ENCODE measurements at regions not wholly inside any gene's neighbourhood (a gene's known extent, or its start where the extent isn't known, plus 50 kb on each side); places are given as distances from the start of the nearest gene placed in this dataset.

DNA sequence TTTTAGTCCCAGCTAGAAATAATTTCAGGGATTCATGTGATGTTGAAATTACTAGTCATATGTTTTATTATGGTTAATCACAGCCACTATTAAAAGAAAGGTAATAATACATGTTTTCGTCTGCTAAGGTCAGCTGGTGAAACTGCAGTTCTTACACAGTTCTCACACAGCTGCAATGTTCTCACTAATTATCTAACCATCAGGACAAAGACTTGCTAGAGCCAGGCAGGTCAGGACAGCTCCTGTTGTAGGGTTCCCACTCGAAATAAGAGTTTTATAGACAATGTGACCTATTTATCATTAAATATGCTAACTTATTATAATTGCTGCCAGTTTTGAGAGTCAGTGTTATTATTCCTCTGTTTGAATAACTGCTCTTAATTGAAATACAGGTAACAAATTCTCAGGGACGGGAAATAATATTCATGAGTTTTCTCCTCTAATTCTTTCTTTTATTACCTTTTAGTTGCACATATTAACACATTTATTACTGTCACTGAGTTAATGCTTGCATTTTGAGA lies 97.9 kb downstream of the GJA1 start:
- no peak for ATAC-seq
- Histone ChIP-seq H3K27ac (no peak overlapping the region), H3K4me3 (no peak overlapping the region), H3K27me3 (no peaks in the 10 kb centered on the region), H3K9me3 (no peaks in the 10 kb centered on the region), H3K4me1 (no peaks in the 10 kb centered on the region), H3K36me3 (no peaks in the 10 kb centered on the region)
- TF ChIP-seq, protein P1, sequence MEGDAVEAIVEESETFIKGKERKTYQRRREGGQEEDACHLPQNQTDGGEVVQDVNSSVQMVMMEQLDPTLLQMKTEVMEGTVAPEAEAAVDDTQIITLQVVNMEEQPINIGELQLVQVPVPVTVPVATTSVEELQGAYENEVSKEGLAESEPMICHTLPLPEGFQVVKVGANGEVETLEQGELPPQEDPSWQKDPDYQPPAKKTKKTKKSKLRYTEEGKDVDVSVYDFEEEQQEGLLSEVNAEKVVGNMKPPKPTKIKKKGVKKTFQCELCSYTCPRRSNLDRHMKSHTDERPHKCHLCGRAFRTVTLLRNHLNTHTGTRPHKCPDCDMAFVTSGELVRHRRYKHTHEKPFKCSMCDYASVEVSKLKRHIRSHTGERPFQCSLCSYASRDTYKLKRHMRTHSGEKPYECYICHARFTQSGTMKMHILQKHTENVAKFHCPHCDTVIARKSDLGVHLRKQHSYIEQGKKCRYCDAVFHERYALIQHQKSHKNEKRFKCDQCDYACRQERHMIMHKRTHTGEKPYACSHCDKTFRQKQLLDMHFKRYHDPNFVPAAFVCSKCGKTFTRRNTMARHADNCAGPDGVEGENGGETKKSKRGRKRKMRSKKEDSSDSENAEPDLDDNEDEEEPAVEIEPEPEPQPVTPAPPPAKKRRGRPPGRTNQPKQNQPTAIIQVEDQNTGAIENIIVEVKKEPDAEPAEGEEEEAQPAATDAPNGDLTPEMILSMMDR (IDR thresholded peaks at IDR 0.05) = no peak
- intact Hi-C loops (cut with DNase I) = no loop called here
- DNase-seq = no peak

DNA sequence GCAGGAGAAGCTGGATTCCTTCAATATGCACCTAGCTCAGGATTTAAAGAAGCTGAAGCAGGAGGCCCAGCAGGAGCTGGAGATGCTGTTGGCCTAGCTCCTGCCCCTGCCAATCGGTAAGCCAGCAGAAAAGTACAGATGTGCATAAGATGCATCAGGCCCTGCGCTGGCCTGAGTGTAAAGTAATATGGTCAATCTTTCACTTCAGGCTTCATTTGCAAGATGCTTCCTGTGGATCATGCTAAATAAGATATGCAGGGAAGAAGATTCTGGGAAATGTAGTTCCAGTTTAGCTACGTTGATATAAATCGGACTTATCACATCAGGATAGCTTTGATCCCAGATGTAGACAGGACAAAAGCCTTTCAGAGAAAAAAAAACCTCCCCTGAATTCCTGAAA lies 100.3 kb downstream of the GJA1 start:
- no peaks in the 10 kb centered on the region for H3K27me3 ChIP-seq
- intact Hi-C loops (cut with DNase I) = no loop called here
- H3K36me3 ChIP-seq = no peaks in the 10 kb centered on the region
- DNase-seq (no peak), ATAC-seq (no peak)
- H3K27ac ChIP-seq = no peak overlapping the region
- no peaks in the 10 kb centered on the region for H3K4me1 ChIP-seq
- TF ChIP-seq, protein P1 (IDR thresholded peaks at IDR 0.05) = no peak
- H3K9me3 ChIP-seq = no peaks in the 10 kb centered on the region
- H3K4me3 ChIP-seq = no peak overlapping the region

DNA sequence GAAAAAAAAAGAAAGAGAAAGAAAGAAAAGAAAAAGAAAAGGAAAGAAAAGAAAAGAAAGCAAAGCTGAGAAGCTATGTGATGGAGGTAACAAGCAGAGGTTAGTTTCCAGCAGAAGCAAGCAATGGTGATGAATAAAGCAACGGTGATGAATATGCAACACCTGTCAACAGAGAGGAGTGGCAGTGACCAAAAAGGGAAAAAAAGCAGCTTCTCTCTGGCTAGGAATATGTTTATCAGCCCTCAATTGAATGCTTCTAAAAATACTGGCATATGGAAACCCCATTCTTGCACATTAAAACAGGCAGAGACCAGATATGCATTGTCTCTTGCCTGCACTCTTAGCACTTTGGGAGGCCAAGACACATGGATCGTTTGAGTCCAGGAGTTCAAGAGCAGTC lies 100.9 kb downstream of the GJA1 start:
- intact Hi-C loops (cut with DNase I) = no loop called here
- TF ChIP-seq, protein P1 (IDR thresholded peaks at IDR 0.05) = no peak
- H3K36me3 ChIP-seq = no peaks in the 10 kb centered on the region
- H3K4me3 ChIP-seq = no peak overlapping the region
- H3K27ac ChIP-seq = no peak overlapping the region
- DNase-seq (no peak), ATAC-seq (no peak)
- no peaks in the 10 kb centered on the region for H3K9me3 ChIP-seq
- no peaks in the 10 kb centered on the region for H3K4me1 ChIP-seq
- H3K27me3 ChIP-seq = no peaks in the 10 kb centered on the region

DNA sequence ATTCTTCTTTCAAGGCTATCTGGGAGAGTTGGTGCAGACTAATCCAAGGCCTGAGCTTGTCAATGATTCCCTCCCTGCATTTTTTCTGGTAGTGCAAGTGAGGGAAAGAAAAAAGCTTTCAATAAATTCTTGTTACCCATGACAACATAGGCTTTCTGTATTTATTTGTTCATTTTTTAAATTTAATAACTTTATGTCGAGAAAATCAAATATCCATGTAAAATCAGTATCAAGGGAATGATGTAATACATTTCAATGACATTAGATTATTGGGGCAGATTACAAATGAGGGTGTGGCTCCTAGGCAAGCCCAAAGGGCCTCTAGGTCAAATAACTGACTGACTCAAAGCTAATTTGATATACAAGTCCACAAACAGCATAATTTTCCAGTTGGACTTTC lies 104.0 kb downstream of the GJA1 start:
- Histone ChIP-seq H3K4me3 (no peak overlapping the region), H3K9me3 (no peaks in the 10 kb centered on the region), H3K27me3 (no peaks in the 10 kb centered on the region), H3K27ac (no peak overlapping the region), H3K36me3 (no peaks in the 10 kb centered on the region), H3K4me1 (no peaks in the 10 kb centered on the region)
- TF ChIP-seq, protein P1 (IDR thresholded peaks at IDR 0.05) = no peak
- ATAC-seq (no peak), DNase-seq (no peak)
- intact Hi-C loops (cut with DNase I) = no loop called here

DNA sequence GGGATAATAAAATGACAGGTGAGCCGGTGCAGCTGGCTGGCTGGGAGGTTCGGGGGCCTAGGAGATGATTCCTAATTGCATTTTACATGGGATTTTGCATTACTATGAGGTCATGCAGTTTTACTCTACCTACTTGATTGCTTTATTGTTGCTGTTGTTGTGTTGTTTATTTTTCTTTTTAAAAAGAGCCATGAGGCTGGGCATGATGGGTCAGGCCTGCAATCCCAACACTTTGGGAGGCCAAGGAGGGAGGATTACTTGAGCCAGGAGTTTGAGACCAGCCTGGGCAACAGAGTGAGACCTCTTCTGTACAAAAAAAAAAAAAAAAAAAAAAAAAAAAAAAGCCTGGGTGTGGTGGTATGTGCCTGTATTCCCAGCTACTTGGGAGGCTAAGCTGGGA lies 104.8 kb downstream of the GJA1 start:
- Histone ChIP-seq H3K27me3 (no peaks in the 10 kb centered on the region), H3K4me1 (no peaks in the 10 kb centered on the region), H3K9me3 (no peaks in the 10 kb centered on the region), H3K4me3 (no peak overlapping the region), H3K36me3 (no peaks in the 10 kb centered on the region), H3K27ac (no peak overlapping the region)
- DNase-seq (no peak), ATAC-seq (no peak)
- TF ChIP-seq, protein P1 (IDR thresholded peaks at IDR 0.05) = no peak
- intact Hi-C loops (cut with DNase I) = no loop called here

Measured in left lung (tissue), 4 donors.